ENCODE measurements at regions not wholly inside any gene's neighbourhood (a gene's known extent, or its start where the extent isn't known, plus 50 kb on each side); places are given as distances from the start of the nearest gene placed in this dataset.

DNA sequence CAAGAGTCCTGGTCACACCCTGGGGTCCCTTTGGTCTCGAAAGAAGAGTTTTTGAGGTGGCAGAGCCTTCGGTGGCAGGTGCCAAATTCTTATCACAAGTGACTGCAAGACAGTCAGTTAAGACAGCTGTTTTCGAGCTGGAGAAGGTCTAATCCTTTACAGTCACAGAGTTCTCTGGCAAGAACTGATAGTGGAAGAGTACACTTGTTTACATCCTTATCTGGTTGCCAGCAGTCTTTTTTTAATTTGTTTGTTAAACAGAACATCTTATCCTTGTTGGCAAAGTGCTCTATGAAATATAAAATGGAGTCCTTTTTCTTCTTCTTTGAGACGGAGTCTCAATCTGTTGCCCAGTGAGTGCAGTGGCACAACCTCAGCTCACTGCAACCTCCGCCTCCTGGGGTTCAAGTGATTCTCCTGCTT, 50.4 kb upstream of the ELOVL6 start:
- intact Hi-C loops (cut with micrococcal nuclease), result no loop called here
- TF ChIP-seq, protein P1, sequence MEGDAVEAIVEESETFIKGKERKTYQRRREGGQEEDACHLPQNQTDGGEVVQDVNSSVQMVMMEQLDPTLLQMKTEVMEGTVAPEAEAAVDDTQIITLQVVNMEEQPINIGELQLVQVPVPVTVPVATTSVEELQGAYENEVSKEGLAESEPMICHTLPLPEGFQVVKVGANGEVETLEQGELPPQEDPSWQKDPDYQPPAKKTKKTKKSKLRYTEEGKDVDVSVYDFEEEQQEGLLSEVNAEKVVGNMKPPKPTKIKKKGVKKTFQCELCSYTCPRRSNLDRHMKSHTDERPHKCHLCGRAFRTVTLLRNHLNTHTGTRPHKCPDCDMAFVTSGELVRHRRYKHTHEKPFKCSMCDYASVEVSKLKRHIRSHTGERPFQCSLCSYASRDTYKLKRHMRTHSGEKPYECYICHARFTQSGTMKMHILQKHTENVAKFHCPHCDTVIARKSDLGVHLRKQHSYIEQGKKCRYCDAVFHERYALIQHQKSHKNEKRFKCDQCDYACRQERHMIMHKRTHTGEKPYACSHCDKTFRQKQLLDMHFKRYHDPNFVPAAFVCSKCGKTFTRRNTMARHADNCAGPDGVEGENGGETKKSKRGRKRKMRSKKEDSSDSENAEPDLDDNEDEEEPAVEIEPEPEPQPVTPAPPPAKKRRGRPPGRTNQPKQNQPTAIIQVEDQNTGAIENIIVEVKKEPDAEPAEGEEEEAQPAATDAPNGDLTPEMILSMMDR (IDR thresholded peaks at IDR 0.05; ENCODE audit: unreplicated experiment), result no peak
- H3K27me3 Mint-ChIP-seq (ENCODE audit: insufficient read depth, unreplicated experiment), result no peaks in the 10 kb centered on the region
- H3K36me3 Mint-ChIP-seq (ENCODE audit: insufficient read depth, unreplicated experiment), result no peaks in the 10 kb centered on the region
- H3K27ac Mint-ChIP-seq (ENCODE audit: low read depth, unreplicated experiment), result no peak overlapping the region
- POLR2A ChIA-PET, result interaction anchor here (0.6 kb wide), 2 partner anchors 14 to 656 kb away, joined by 3 to 6 read pairs; no protein-coding TSS in a partner anchor
- H3K4me1 Mint-ChIP-seq (ENCODE audit: insufficient read depth, unreplicated experiment), result peaks cover 6% of the 10 kb centered on the region
- H3K4me3 Mint-ChIP-seq (ENCODE audit: unreplicated experiment), result no peak overlapping the region
- no peak for DNase-seq (ENCODE audit: unreplicated experiment)
- CTCF ChIA-PET, result interaction anchor here (0.6 kb wide), 1 partner anchor 89 kb away, joined by 3 read pairs; no protein-coding TSS in a partner anchor
- BruUV-seq (replicated peaks), result no TSS peak
- no peaks in the 10 kb centered on the region for H3K9me3 Mint-ChIP-seq (ENCODE audit: unreplicated experiment)

Data from MCF 10A (cell line).